Fibroblast of lung (primary cell): ENCODE measurements at regions not wholly inside any gene's neighbourhood (a gene's known extent, or its start where the extent isn't known, plus 50 kb on each side); places are given as distances from the start of the nearest gene placed in this dataset.

Experiments used
- DNase-seq, 2 donors: peaks; one replicate each; pipeline versions ENCODE4 v3.0.0 to v3.0.0-alpha.2; 2010; ENCODE audit warnings: low read depth in 2 of 2
- H2AFZ ChIP-seq: 2 replicates; pipeline ENCODE4 v1.5.1; 2012; ENCODE audit warnings: low read length, control low read depth, inconsistent platforms
- H3K27ac ChIP-seq: 2 replicates; pipeline ENCODE4 v1.5.1; 2011; ENCODE audit warnings: low read length, control low read depth; ENCODE audit not compliant: insufficient read depth
- H3K27me3 ChIP-seq: 2 replicates; pipeline ENCODE4 v1.5.1; 2011; ENCODE audit warnings: mild to moderate bottlenecking, low read length; ENCODE audit not compliant: control insufficient read depth, insufficient read depth
- H3K36me3 ChIP-seq: 2 replicates; pipeline ENCODE4 v1.5.1; 2011; ENCODE audit warnings: low read length; ENCODE audit not compliant: control insufficient read depth, insufficient read depth
- H3K4me1 ChIP-seq: 2 replicates; pipeline ENCODE4 v1.5.1; 2011; ENCODE audit warnings: low read length; ENCODE audit not compliant: control insufficient read depth, insufficient read depth; ENCODE audit errors: extremely low read depth
- H3K4me2 ChIP-seq: 2 replicates; pipeline ENCODE4 v1.5.1; 2011; ENCODE audit warnings: low read length, control low read depth; ENCODE audit not compliant: insufficient read depth; ENCODE audit errors: extremely low read depth
- H3K4me3 ChIP-seq, 4 experiments: fragments of 200-600 bp in 1 of 4; sonication (generic) in 1 of 4; replicated peaks in 1 of 4; 2 replicates each; pipeline ENCODE4 v1.5.1; 2011 to 2016; ENCODE audit warnings: low read length in 4 of 4, low read depth in 3 of 4, mild to moderate bottlenecking in 3 of 4, control low read depth in 2 of 4, inconsistent platforms in 1 of 4, mixed read lengths in 1 of 4; ENCODE audit not compliant: insufficient read depth in 1 of 4; ENCODE audit errors: control extremely low read depth in 1 of 4
- H3K79me2 ChIP-seq: 2 replicates; pipeline ENCODE4 v1.5.1; 2012; ENCODE audit warnings: mild to moderate bottlenecking, low read length, inconsistent platforms; ENCODE audit not compliant: control insufficient read depth, insufficient read depth
- H3K9ac ChIP-seq: 2 replicates; pipeline ENCODE4 v1.5.1; 2011; ENCODE audit warnings: mild to moderate bottlenecking, low read length, control low read depth; ENCODE audit not compliant: insufficient read depth
- H3K9me3 ChIP-seq: 2 replicates; pipeline ENCODE4 v1.5.1; 2012; ENCODE audit warnings: low read depth, low read length; ENCODE audit not compliant: control insufficient read depth, insufficient read depth
- H4K20me1 ChIP-seq: 2 replicates; pipeline ENCODE4 v1.5.1; 2011; ENCODE audit warnings: low read length; ENCODE audit not compliant: control insufficient read depth, insufficient read depth; ENCODE audit errors: extremely low read depth
- CTCF ChIP-seq, 2 donors: IDR thresholded peaks in 1 of 2; conservative IDR thresholded peaks in 1 of 2; 1 replicate in 1 of 2; 2 replicates in 1 of 2; pipeline ENCODE4 v1.5.1; 2011 to 2012; ENCODE audit warnings: low read length in 2 of 2, control low read depth in 1 of 2, inconsistent platforms in 1 of 2, low read depth in 1 of 2, mild to moderate bottlenecking in 1 of 2
- EZH2 ChIP-seq: IDR thresholded peaks from 2 replicates; pipeline ENCODE4 v1.5.1; 2012; ENCODE audit warnings: low read length, control low read depth, mild to moderate bottlenecking; ENCODE audit errors: missing control alignments

DNA sequence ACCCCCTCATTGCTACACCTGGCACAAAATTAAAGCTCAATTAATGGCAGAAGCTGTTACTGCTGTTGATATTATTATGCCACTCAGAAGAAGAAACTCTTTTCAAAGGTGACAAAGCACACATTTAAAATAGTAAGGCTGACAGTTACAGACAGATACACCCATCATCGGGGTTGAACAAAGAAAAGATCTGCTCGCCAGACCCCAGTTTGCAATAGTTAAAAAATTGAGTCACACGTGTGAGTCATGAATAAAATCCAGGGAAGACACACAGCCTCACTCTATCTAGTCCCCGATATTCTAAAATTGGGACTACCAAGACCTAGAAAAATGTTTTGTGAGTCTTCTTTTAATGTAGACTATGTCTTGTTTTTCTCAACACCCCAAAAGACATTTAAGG lies 330.0 kb upstream of the SOX9 start:
- no peak overlapping the region for H2AFZ ChIP-seq

DNA sequence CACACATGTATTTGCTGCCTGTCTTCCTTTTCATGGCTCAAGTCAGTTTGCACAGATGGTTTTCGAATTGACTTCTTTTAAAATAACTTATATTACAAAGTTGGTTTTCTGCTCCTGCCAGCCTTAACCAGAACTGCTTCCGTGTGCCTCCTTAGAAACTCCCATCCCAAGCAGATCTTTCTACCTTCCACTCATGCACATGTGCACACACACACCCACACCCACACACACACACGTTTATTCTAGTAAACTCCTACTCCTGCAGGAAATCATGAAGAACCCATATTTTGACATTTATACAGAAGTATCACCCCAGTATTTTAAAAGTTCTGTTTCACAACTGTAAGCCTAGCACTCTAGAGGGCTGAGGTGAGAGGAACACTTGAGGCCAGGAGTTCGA lies 329.5 kb upstream of the SOX9 start:
- H3K27me3 ChIP-seq, result no peaks in the 10 kb centered on the region
- no peaks in the 10 kb centered on the region for H3K36me3 ChIP-seq
- no peak overlapping the region for H3K27ac ChIP-seq
- H3K9me3 ChIP-seq, result no peaks in the 10 kb centered on the region
- TF ChIP-seq EZH2, result no peak
- TF ChIP-seq CTCF (conservative IDR thresholded peaks at IDR 0.05 in 1 of 2, IDR thresholded peaks at IDR 0.05 in 1 of 2; ENCODE audit: low read depth in 1 of 2, low read length in 2 of 2), result no peak
- no peaks in the 10 kb centered on the region for H3K79me2 ChIP-seq
- no peak overlapping the region for H3K9ac ChIP-seq
- no peak for DNase-seq
- H3K4me3 ChIP-seq, result no peak overlapping the region
- no peak overlapping the region for H3K4me2 ChIP-seq
- no peak overlapping the region for H2AFZ ChIP-seq
- no peaks in the 10 kb centered on the region for H4K20me1 ChIP-seq
- H3K4me1 ChIP-seq, result no peaks in the 10 kb centered on the region

More for the DNA sequence above, 330.0 kb upstream of the SOX9 start:
- Histone ChIP-seq H3K36me3 (no peaks in the 10 kb centered on the region), H3K4me2 (no peak overlapping the region), H3K4me3 (no peak overlapping the region), H3K27ac (no peak overlapping the region), H3K4me1 (no peaks in the 10 kb centered on the region), H3K9ac (no peak overlapping the region), H4K20me1 (no peaks in the 10 kb centered on the region), H3K9me3 (no peaks in the 10 kb centered on the region), H3K27me3 (no peaks in the 10 kb centered on the region), H3K79me2 (no peaks in the 10 kb centered on the region)
- peak in 1 of 2 donors; percentile 52 for DNase-seq
- no peak for TF ChIP-seq CTCF (conservative IDR thresholded peaks at IDR 0.05 in 1 of 2, IDR thresholded peaks at IDR 0.05 in 1 of 2; ENCODE audit: low read depth in 1 of 2, low read length in 2 of 2)
- no peak for TF ChIP-seq EZH2

GRCh38 chr17:71792966-71793365 lies 327.9 kb upstream of the SOX9 start:
- no peak for TF ChIP-seq CTCF (conservative IDR thresholded peaks at IDR 0.05 in 1 of 2, IDR thresholded peaks at IDR 0.05 in 1 of 2; ENCODE audit: low read depth in 1 of 2, low read length in 2 of 2)
- TF ChIP-seq EZH2, result no peak
- H3K79me2 ChIP-seq, result no peaks in the 10 kb centered on the region
- no peaks in the 10 kb centered on the region for H3K9me3 ChIP-seq
- no peak overlapping the region for H3K9ac ChIP-seq
- DNase-seq, result peak; percentile 95 to 97
- H3K4me3 ChIP-seq, result no peak overlapping the region
- no peak overlapping the region for H3K4me2 ChIP-seq
- no peak overlapping the region for H3K27ac ChIP-seq
- H3K27me3 ChIP-seq, result no peaks in the 10 kb centered on the region
- H4K20me1 ChIP-seq, result no peaks in the 10 kb centered on the region
- H2AFZ ChIP-seq, result no peak overlapping the region
- no peaks in the 10 kb centered on the region for H3K36me3 ChIP-seq
- H3K4me1 ChIP-seq, result no peaks in the 10 kb centered on the region
